ENCODE measurements at regions not wholly inside any gene's neighbourhood (a gene's known extent, or its start where the extent isn't known, plus 50 kb on each side); places are given as distances from the start of the nearest gene placed in this dataset.

GRCh38 chr2:5798084-5798483 is 105.9 kb downstream of the SOX11 start:
- Histone ChIP-seq H3K9me2 (replicated peaks; ENCODE audit: low read depth, low read length) (no peaks in the 10 kb centered on the region), H2AFZ (ENCODE audit: low read length) (no peak overlapping the region), H3K27me3 (ENCODE audit: insufficient read depth, low read length, poor library complexity, severe bottlenecking) (no peaks in the 10 kb centered on the region), H3K4me3 (ENCODE audit: low read length, poor library complexity, severe bottlenecking) (no peak overlapping the region), H3F3A (ENCODE audit: low read depth) (no peaks in the 10 kb centered on the region), H3K4me1 (ENCODE audit: insufficient read depth, low read length, poor library complexity, severe bottlenecking) (no peaks in the 10 kb centered on the region), H4K20me1 (ENCODE audit: insufficient read depth, low read length, poor library complexity, severe bottlenecking) (no peaks in the 10 kb centered on the region), H3K9me3 (ENCODE audit: insufficient read depth, low read depth, low read length) (no peaks in the 10 kb centered on the region), H3K36me3 (ENCODE audit: insufficient read depth, low read length) (no peaks in the 10 kb centered on the region), H3K79me2 (ENCODE audit: insufficient read depth, low read length) (no peaks in the 10 kb centered on the region), H3K9ac (ENCODE audit: low read depth, low read length, poor library complexity, severe bottlenecking) (no peak overlapping the region), H3K4me2 (ENCODE audit: low read depth, low read length, poor library complexity, severe bottlenecking) (no peak overlapping the region)
- no peak for TF ChIP-seq CTCF (conservative IDR thresholded peaks at IDR 0.05; ENCODE audit: low read length)
- no peak for TF ChIP-seq EZH2phosphoT487 (IDR thresholded peaks at IDR 0.05; ENCODE audit: borderline replicate concordance)

- H3K27me3 ChIP-seq (ENCODE audit: insufficient read depth, low read length, poor library complexity, severe bottlenecking): no peaks in the 10 kb centered on the region
- H3K4me1 ChIP-seq (ENCODE audit: insufficient read depth, low read length, poor library complexity, severe bottlenecking): no peaks in the 10 kb centered on the region
- H3F3A ChIP-seq (ENCODE audit: low read depth): no peaks in the 10 kb centered on the region
- no peaks in the 10 kb centered on the region for H3K9me3 ChIP-seq (ENCODE audit: insufficient read depth, low read depth, low read length)
- no peak overlapping the region for H3K4me3 ChIP-seq (ENCODE audit: low read length, poor library complexity, severe bottlenecking)
- no peaks in the 10 kb centered on the region for H4K20me1 ChIP-seq (ENCODE audit: insufficient read depth, low read length, poor library complexity, severe bottlenecking)
- no peak overlapping the region for H3K4me2 ChIP-seq (ENCODE audit: low read depth, low read length, poor library complexity, severe bottlenecking)
- no peaks in the 10 kb centered on the region for H3K79me2 ChIP-seq (ENCODE audit: insufficient read depth, low read length)
- H3K9ac ChIP-seq (ENCODE audit: low read depth, low read length, poor library complexity, severe bottlenecking): no peak overlapping the region
- no peak for TF ChIP-seq EZH2phosphoT487 (IDR thresholded peaks at IDR 0.05; ENCODE audit: borderline replicate concordance)
- TF ChIP-seq CTCF (conservative IDR thresholded peaks at IDR 0.05; ENCODE audit: low read length): no peak
- H3K36me3 ChIP-seq (ENCODE audit: insufficient read depth, low read length): no peaks in the 10 kb centered on the region
- H2AFZ ChIP-seq (ENCODE audit: low read length): no peak overlapping the region
- H3K9me2 ChIP-seq (replicated peaks; ENCODE audit: low read depth, low read length): no peaks in the 10 kb centered on the region
These were observed 107.2 kb downstream of the SOX11 start for GRCh38 chr2:5799348-5799747.

- Histone ChIP-seq H3F3A (ENCODE audit: low read depth) (no peaks in the 10 kb centered on the region), H3K9me3 (ENCODE audit: insufficient read depth, low read depth, low read length) (peaks cover 5% of the 10 kb centered on the region; the same call in 1 of the 2 replicates), H3K79me2 (ENCODE audit: insufficient read depth, low read length) (no peaks in the 10 kb centered on the region), H3K9me2 (replicated peaks; ENCODE audit: low read depth, low read length) (no peaks in the 10 kb centered on the region), H3K4me3 (ENCODE audit: low read length, poor library complexity, severe bottlenecking) (no peak overlapping the region), H3K4me1 (ENCODE audit: insufficient read depth, low read length, poor library complexity, severe bottlenecking) (no peaks in the 10 kb centered on the region), H2AFZ (ENCODE audit: low read length) (no peak overlapping the region), H3K27me3 (ENCODE audit: insufficient read depth, low read length, poor library complexity, severe bottlenecking) (no peaks in the 10 kb centered on the region), H3K36me3 (ENCODE audit: insufficient read depth, low read length) (no peaks in the 10 kb centered on the region), H3K4me2 (ENCODE audit: low read depth, low read length, poor library complexity, severe bottlenecking) (no peak overlapping the region), H3K9ac (ENCODE audit: low read depth, low read length, poor library complexity, severe bottlenecking) (no peak overlapping the region), H4K20me1 (ENCODE audit: insufficient read depth, low read length, poor library complexity, severe bottlenecking) (no peaks in the 10 kb centered on the region)
- no peak for TF ChIP-seq EZH2phosphoT487 (IDR thresholded peaks at IDR 0.05; ENCODE audit: borderline replicate concordance)
- no peak for TF ChIP-seq CTCF (conservative IDR thresholded peaks at IDR 0.05; ENCODE audit: low read length)
These were observed 111.4 kb downstream of the SOX11 start for GRCh38 chr2:5803547-5803946.

Measured in Loucy (cell line).